AG09319 (cell line): ENCODE measurements at regions not wholly inside any gene's neighbourhood (a gene's known extent, or its start where the extent isn't known, plus 50 kb on each side); places are given as distances from the start of the nearest gene placed in this dataset.

Experiments used
- DNase-seq: peaks from one replicate; pipeline ENCODE4 v3.0.0-alpha.2; 2010; ENCODE audit warnings: low read depth; ENCODE audit errors: extremely low read depth
- TF ChIP-seq, protein P1 (sequence below): IDR thresholded peaks from 2 replicates; pipeline ENCODE4 v1.5.1; 2011; ENCODE audit warnings: low read depth, mild to moderate bottlenecking, inconsistent platforms, low read length, moderate library complexity

GRCh38 chr14:97903821-97904220 is 1106.6 kb downstream of the VRK1 start:
- TF ChIP-seq, protein P1, sequence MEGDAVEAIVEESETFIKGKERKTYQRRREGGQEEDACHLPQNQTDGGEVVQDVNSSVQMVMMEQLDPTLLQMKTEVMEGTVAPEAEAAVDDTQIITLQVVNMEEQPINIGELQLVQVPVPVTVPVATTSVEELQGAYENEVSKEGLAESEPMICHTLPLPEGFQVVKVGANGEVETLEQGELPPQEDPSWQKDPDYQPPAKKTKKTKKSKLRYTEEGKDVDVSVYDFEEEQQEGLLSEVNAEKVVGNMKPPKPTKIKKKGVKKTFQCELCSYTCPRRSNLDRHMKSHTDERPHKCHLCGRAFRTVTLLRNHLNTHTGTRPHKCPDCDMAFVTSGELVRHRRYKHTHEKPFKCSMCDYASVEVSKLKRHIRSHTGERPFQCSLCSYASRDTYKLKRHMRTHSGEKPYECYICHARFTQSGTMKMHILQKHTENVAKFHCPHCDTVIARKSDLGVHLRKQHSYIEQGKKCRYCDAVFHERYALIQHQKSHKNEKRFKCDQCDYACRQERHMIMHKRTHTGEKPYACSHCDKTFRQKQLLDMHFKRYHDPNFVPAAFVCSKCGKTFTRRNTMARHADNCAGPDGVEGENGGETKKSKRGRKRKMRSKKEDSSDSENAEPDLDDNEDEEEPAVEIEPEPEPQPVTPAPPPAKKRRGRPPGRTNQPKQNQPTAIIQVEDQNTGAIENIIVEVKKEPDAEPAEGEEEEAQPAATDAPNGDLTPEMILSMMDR = no peak
- no peak for DNase-seq

GRCh38 chr14:97912217-97912616 is 1115.0 kb downstream of the VRK1 start:
- no peak for DNase-seq
- TF ChIP-seq, protein P1 = no peak

DNA sequence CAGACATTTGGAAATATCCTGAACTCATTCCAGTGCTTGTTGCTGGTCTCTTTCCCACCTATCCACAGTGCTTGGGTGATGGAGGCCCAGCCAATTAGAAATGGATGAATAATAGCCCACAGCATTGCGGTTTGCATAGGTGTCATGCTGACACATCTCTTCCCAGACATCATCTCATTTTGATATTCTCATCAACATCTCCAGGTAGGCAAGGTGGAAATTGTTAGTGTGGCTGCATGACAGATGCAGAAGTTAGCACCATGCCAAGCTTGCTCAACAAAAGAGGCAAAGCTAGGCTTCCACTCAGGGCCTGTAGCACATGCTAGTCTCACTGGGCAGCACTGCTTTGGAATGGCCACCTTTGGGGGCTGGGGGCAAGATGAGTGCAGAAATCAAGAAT is 1118.9 kb downstream of the VRK1 start:
- no peak for DNase-seq
- TF ChIP-seq, protein P1 = no peak

GRCh38 chr14:97916669-97917568 is 1119.7 kb downstream of the VRK1 start:
- no peak for DNase-seq
- TF ChIP-seq, protein P1 = no peak

GRCh38 chr14:97920201-97920600 is 1123.0 kb downstream of the VRK1 start:
- TF ChIP-seq, protein P1 = no peak
- DNase-seq = no peak

DNA sequence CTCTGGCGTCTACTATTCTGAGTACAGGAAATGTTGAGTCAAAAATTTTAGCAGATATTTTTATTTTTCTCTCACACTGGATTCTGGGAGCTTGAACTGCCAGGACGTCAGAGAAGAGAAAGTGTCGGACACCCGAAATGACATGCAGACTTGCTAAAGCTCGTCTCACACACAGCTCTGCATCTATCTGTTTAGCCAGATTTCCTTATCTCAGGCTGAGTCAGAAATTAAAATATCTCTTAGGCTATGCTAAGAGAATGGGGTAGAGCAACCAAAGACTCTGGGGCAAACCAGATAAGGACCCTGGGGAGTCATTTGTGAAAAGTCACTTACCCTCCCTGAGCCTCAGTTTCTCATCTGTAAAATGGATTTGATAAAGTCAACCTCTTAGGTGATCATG is 1124.1 kb downstream of the VRK1 start:
- DNase-seq = no peak
- TF ChIP-seq, protein P1 = no peak

DNA sequence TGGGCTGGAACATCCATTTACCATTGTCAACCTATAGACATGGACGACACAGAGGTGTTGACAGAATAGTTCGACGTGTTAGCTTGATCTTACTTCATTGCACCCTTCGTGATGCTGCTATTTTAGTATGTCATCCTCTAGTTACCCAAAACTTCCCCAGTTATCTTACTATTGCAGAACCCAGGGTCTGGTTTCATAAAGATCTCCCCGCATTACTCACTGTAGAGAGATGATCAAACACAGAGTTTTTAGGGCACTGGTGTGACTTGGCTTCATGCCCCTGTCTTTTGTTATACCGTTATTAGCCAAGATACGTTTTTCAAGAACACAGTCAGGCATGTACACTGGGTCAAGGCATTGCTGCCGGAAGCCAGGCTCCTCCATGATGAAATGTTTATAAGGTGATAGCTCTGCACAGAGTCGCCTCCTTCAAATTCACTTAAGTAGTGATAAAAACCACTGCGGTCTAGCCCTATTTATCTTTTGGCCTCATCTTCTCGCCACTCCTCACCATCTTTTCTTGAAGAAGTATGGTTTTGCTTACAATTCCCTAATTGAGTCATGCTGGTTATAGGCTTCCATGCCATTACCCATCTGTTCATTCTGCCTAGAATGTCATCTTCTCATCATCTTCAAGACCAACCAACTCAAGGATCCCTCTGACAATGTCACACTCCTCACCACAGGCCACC is 1127.9 kb downstream of the VRK1 start:
- TF ChIP-seq, protein P1 = no peak

More for the DNA sequence above, 1127.9 kb downstream of the VRK1 start:
- no peak for DNase-seq
